H9 (cell line): ENCODE measurements at regions not wholly inside any gene's neighbourhood (a gene's known extent, or its start where the extent isn't known, plus 50 kb on each side); places are given as distances from the start of the nearest gene placed in this dataset.

Experiments
- DNase-seq: peaks from one replicate; pipeline ENCODE4 v3.0.0-alpha.2; 2017
- H2AFZ ChIP-seq: one replicate; pipeline ENCODE4 v1.6.1; 2013; ENCODE audit warnings: mild to moderate bottlenecking, low read length, control low read depth, moderate library complexity
- H2AK5ac ChIP-seq: 2 replicates; pipeline ENCODE4 v1.6.1; 2013; ENCODE audit warnings: low read length, control low read depth, mixed read lengths; ENCODE audit not compliant: insufficient read length
- H2BK120ac ChIP-seq: one replicate; pipeline ENCODE4 v1.6.1; 2013; ENCODE audit warnings: low read depth, mild to moderate bottlenecking, low read length, control low read depth, inconsistent platforms; ENCODE audit not compliant: poor library complexity, severe bottlenecking
- H2BK12ac ChIP-seq: 2 replicates; pipeline ENCODE4 v1.6.1; 2013; ENCODE audit warnings: low read length, control low read depth, mixed read lengths, low read depth; ENCODE audit not compliant: insufficient read length
- H2BK15ac ChIP-seq: 2 replicates; pipeline ENCODE4 v1.6.1; 2013; ENCODE audit warnings: low read depth, low read length, control low read depth
- H2BK20ac ChIP-seq: one replicate; pipeline ENCODE4 v1.6.1; 2013; ENCODE audit warnings: low read depth, mild to moderate bottlenecking, low read length, control low read depth, inconsistent platforms; ENCODE audit not compliant: poor library complexity, severe bottlenecking
- H2BK5ac ChIP-seq: 2 replicates; pipeline ENCODE4 v1.6.1; 2013; ENCODE audit warnings: low read length, control low read depth, mixed read lengths; ENCODE audit not compliant: insufficient read length
- H3K14ac ChIP-seq: 2 replicates; pipeline ENCODE4 v1.6.1; 2013; ENCODE audit warnings: low read length, control low read depth; ENCODE audit not compliant: insufficient read depth
- H3K18ac ChIP-seq: 2 replicates; pipeline ENCODE4 v1.6.1; 2013; ENCODE audit warnings: low read depth, mild to moderate bottlenecking, mixed read lengths, low read length, control low read depth; ENCODE audit not compliant: insufficient read length
- H3K23ac ChIP-seq: 2 replicates; pipeline ENCODE4 v1.6.1; 2013; ENCODE audit warnings: low read length, control low read depth, mixed read lengths, low read depth; ENCODE audit not compliant: insufficient read length
- H3K23me2 ChIP-seq: 2 replicates; pipeline ENCODE4 v1.6.1; 2013; ENCODE audit warnings: low read depth, mild to moderate bottlenecking, mixed read lengths, low read length, control low read depth; ENCODE audit not compliant: insufficient read length, poor library complexity, severe bottlenecking
- H3K27ac ChIP-seq: 2 replicates; pipeline ENCODE4 v1.5.1; 2013; ENCODE audit warnings: low read length, control low read depth, mixed read lengths, low read depth; ENCODE audit not compliant: insufficient read length
- H3K27me3 ChIP-seq: 2 replicates; pipeline ENCODE4 v1.6.1; 2013; ENCODE audit warnings: low read length, control low read depth, inconsistent platforms; ENCODE audit not compliant: insufficient read depth
- H3K4ac ChIP-seq: 2 replicates; pipeline ENCODE4 v1.6.1; 2013; ENCODE audit warnings: low read depth, mild to moderate bottlenecking, control low read depth, inconsistent platforms, low read length, moderate library complexity
- H3K4me1 ChIP-seq: 2 replicates; pipeline ENCODE4 v1.6.1; 2013; ENCODE audit warnings: low read length, control low read depth, inconsistent platforms; ENCODE audit not compliant: insufficient read depth
- H3K4me2 ChIP-seq: 2 replicates; pipeline ENCODE4 v1.6.1; 2013; ENCODE audit warnings: low read length, control low read depth, mixed read lengths; ENCODE audit not compliant: insufficient read length, insufficient read depth
- H3K56ac ChIP-seq: 2 replicates; pipeline ENCODE4 v1.6.1; 2013; ENCODE audit warnings: low read depth, mild to moderate bottlenecking, mixed read lengths, low read length, control low read depth; ENCODE audit not compliant: insufficient read length
- H3K79me1 ChIP-seq: 2 replicates; pipeline ENCODE4 v1.6.1; 2013; ENCODE audit warnings: low read depth, mild to moderate bottlenecking, moderate library complexity, low read length, control low read depth, inconsistent platforms; ENCODE audit not compliant: insufficient read depth, poor library complexity, severe bottlenecking
- H3K79me2 ChIP-seq: 2 replicates; pipeline ENCODE4 v1.6.1; 2013; ENCODE audit warnings: low read length, control low read depth, inconsistent platforms; ENCODE audit not compliant: insufficient read depth
- H3K9ac ChIP-seq: 2 replicates; pipeline ENCODE4 v1.6.1; 2013; ENCODE audit warnings: low read length, control low read depth, mixed read lengths; ENCODE audit not compliant: insufficient read length; ENCODE audit errors: extremely low read depth
- H3K9me3 ChIP-seq: one replicate; pipeline ENCODE4 v1.6.1; 2013; ENCODE audit warnings: low read depth, low read length, inconsistent platforms; ENCODE audit not compliant: control insufficient read depth
- H3T11ph ChIP-seq: one replicate; pipeline ENCODE4 v1.6.1; 2013; ENCODE audit warnings: mild to moderate bottlenecking, low read length, control low read depth, inconsistent platforms
- H4K20me1 ChIP-seq: one replicate; pipeline ENCODE4 v1.6.1; 2013; ENCODE audit not compliant: control insufficient read depth, insufficient read length, insufficient read depth
- H4K5ac ChIP-seq: 2 replicates; pipeline ENCODE4 v1.6.1; 2013; ENCODE audit warnings: low read depth, mild to moderate bottlenecking, mixed read lengths, low read length, control low read depth; ENCODE audit not compliant: insufficient read length
- H4K8ac ChIP-seq: replicated peaks from 2 replicates; pipeline ENCODE4 v1.6.1; 2013; ENCODE audit warnings: low read length, control low read depth, mixed read lengths, low read depth; ENCODE audit not compliant: insufficient read length
- H4K91ac ChIP-seq: 2 replicates; pipeline ENCODE4 v1.6.1; 2013; ENCODE audit warnings: low read depth, mild to moderate bottlenecking, moderate library complexity, mixed read lengths, low read length, control low read depth; ENCODE audit not compliant: insufficient read length
- H3K27ac Mint-ChIP-seq, 3 experiments: 2 replicates in 2 of 3; 3 replicates in 1 of 3; pipeline ENCODE4 v1.8.0; 2020 to 2021; ENCODE audit warnings: mixed read lengths in 3 of 3, mild to moderate bottlenecking in 1 of 3, moderate library complexity in 1 of 3
- H3K27me3 Mint-ChIP-seq: 2 replicates; pipeline ENCODE4 v1.8.0; 2021; ENCODE audit warnings: low read depth, mild to moderate bottlenecking, moderate library complexity, mixed read lengths
- H3K36me3 Mint-ChIP-seq, 3 experiments: 2 replicates in 2 of 3; 3 replicates in 1 of 3; pipeline ENCODE4 v1.8.0; 2020 to 2021; ENCODE audit warnings: low read depth in 3 of 3, mixed read lengths in 3 of 3; ENCODE audit not compliant: insufficient read depth in 1 of 3
- H3K4me1 Mint-ChIP-seq, 2 experiments: 2 replicates each; pipeline ENCODE4 v1.8.0; 2020; ENCODE audit warnings: mixed read lengths in 2 of 2
- H3K4me3 Mint-ChIP-seq, 2 experiments: 2 replicates in 1 of 2; 3 replicates in 1 of 2; pipeline ENCODE4 v1.8.0; 2020 to 2021; ENCODE audit warnings: mild to moderate bottlenecking in 2 of 2, mixed read lengths in 2 of 2, moderate library complexity in 1 of 2
- H3K9me3 Mint-ChIP-seq, 2 experiments: 2 replicates in 1 of 2; 3 replicates in 1 of 2; pipeline ENCODE4 v1.8.0; 2020; ENCODE audit warnings: mild to moderate bottlenecking in 2 of 2, mixed read lengths in 2 of 2, moderate library complexity in 1 of 2
- WGBS: extraction: QIAGEN DNeasy Blood & Tissue Kit; methylation state at CpG from one replicate; pipeline ENCODE4 v1.1.7; 2013; ENCODE audit warnings: missing lambda C conversion rate, low lambda C conversion rate, mixed read lengths; ENCODE audit not compliant: insufficient read length; ENCODE audit errors: extremely low coverage; 5-methylcytosine and 5-hydroxymethylcytosine counted together
- TF ChIP-seq, protein P1 (sequence below): fragments of 200-600 bp; sonication (generic); conservative IDR thresholded peaks from 3 replicates; pipeline ENCODE4 v1.8.0; 2021; ENCODE audit warnings: antibody characterized with exemption, mild to moderate bottlenecking

- Mint-ChIP-seq H3K9me3 (peaks cover 36 to 56% of the 10 kb centered on the region in 2 experiments), H3K27me3 (0 out of 2 replicates have a peak, but pooled peaks cover 1% of the 10 kb centered on the region), H3K4me3 (no peak overlapping the region), H3K36me3 (peaks cover 5 to 9% (median 5%) of the 10 kb centered on the region in 3 experiments; a peak in 4 of 7 replicates), H3K27ac (no peak overlapping the region), H3K4me1 (no peaks in the 10 kb centered on the region)
- Histone ChIP-seq H3K23me2 (no peaks in the 10 kb centered on the region), H3K4me2 (no peak overlapping the region), H2AK5ac (no peak overlapping the region), H4K20me1 (no peaks in the 10 kb centered on the region), H4K5ac (no peak overlapping the region), H4K91ac (no peak overlapping the region), H3K9me3 (no peaks in the 10 kb centered on the region), H3K4ac (no peak overlapping the region), H3K18ac (no peak overlapping the region), H3K27me3 (no peaks in the 10 kb centered on the region), H3K9ac (no peak overlapping the region), H3K27ac (no peak overlapping the region), H2BK12ac (no peak overlapping the region), H2AFZ (no peak overlapping the region), H2BK15ac (no peak overlapping the region), H2BK20ac (no peak overlapping the region), H4K8ac (no peak overlapping the region), H2BK120ac (no peak overlapping the region), H3K4me1 (no peaks in the 10 kb centered on the region), H3K23ac (no peak overlapping the region), H3T11ph (no peak overlapping the region), H3K14ac (no peak overlapping the region), H3K79me2 (no peaks in the 10 kb centered on the region), H2BK5ac (no peak overlapping the region), H3K56ac (no peak overlapping the region), H3K79me1 (no peaks in the 10 kb centered on the region)
- TF ChIP-seq, protein P1, sequence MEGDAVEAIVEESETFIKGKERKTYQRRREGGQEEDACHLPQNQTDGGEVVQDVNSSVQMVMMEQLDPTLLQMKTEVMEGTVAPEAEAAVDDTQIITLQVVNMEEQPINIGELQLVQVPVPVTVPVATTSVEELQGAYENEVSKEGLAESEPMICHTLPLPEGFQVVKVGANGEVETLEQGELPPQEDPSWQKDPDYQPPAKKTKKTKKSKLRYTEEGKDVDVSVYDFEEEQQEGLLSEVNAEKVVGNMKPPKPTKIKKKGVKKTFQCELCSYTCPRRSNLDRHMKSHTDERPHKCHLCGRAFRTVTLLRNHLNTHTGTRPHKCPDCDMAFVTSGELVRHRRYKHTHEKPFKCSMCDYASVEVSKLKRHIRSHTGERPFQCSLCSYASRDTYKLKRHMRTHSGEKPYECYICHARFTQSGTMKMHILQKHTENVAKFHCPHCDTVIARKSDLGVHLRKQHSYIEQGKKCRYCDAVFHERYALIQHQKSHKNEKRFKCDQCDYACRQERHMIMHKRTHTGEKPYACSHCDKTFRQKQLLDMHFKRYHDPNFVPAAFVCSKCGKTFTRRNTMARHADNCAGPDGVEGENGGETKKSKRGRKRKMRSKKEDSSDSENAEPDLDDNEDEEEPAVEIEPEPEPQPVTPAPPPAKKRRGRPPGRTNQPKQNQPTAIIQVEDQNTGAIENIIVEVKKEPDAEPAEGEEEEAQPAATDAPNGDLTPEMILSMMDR, result no peak
- no CpG with 5 or more reads among the region's 2 CpGs for WGBS
- DNase-seq, result no peak
Measured at GRCh38 chr21:25025596-25025995, 581.7 kb downstream of the MRPL39 start.
